ENCODE measurements at regions not wholly inside any gene's neighbourhood (a gene's known extent, or its start where the extent isn't known, plus 50 kb on each side); places are given as distances from the start of the nearest gene placed in this dataset.

DNA sequence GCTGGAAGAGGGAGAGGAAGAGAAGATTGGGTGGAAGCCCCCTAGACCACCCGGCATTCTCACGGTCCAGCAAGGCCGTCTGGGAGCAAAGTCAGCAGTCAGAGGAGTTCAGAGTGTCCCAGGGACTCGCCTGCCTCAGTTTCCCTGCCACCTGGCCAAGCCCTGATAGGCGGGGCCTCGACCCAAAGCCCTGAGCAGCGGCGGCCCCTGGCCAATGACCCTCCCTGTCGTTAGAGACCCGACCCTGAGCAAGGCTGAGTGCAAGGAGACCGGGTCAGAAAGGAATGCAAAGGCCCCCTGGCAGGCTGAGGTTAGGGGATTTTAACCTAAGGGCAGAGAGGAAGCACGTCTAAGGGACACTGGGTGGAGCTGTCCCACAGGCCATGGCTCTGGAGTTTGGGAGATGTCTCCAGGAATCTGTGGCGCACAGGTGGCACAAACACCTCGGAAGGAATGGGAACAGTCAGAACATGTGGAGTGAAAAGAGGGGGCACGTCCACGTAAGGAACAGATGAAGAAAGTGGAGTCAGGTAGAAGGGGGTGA lies 196.8 kb upstream of the PDE1C start:
- DNase-seq (ENCODE audit: low read depth in 3 of 3, low spot score in 1 of 3) = no peak

DNA sequence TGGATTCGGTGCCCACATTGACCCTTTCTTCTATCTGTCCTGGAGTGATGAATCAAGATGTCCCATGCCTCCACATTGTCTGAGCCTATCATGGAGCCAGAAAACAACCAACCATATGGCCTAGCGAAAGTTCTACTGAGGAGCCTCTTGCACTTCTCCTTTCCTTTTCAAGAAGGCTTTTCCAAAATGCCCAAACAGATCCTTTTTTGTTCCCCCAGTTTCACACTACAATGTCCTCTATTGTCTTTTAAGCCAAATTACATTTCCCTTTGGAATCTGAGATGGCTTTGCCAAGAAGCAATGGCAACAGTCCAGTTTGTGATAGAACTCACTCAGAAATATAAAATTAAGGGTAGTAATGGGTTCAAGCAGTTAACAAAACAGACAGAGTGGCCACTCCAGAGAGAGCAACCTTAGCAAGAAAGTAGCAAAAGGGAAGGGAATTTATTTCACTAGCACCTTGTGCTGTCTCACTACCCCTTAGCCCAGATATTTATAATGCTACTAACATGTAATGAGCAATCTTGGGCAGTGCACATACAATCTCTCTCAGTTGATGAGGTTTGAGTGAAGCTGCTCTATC lies 194.6 kb upstream of the PDE1C start:
- no peak for DNase-seq (ENCODE audit: low read depth in 3 of 3, low spot score in 1 of 3)

- DNase-seq (ENCODE audit: low read depth in 3 of 3, low spot score in 1 of 3) = no peak
Measured at GRCh38 chr7:32263611-32264010, 193.4 kb upstream of the PDE1C start.

DNA sequence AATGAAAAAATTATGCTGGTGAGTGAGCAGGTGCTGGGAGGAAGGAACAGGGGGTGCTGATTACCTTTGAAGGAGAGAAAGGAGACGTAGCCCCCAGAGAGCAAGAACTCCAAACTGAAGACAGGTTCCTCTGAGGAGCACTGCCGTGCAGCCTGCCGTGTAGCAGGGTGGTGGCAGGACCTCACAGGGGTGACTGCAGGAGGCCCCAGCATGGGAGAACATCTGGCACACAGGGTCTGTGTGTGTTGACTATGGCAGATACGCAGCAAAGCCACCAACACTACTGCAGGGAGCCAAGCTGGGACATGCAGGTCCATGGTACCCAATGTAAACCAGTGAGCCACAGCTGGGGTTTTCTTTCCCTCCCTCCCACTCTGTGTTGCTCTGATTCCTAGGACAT lies 192.1 kb upstream of the PDE1C start:
- DNase-seq (ENCODE audit: low read depth in 3 of 3, low spot score in 1 of 3) = no peak

GRCh38 chr7:32259931-32260596 lies 189.9 kb upstream of the PDE1C start:
- DNase-seq (ENCODE audit: low read depth in 3 of 3, low spot score in 1 of 3) = no peak

GRCh38 chr7:32258265-32258664 lies 188.1 kb upstream of the PDE1C start:
- DNase-seq (ENCODE audit: low read depth in 3 of 3, low spot score in 1 of 3) = no peak

DNA sequence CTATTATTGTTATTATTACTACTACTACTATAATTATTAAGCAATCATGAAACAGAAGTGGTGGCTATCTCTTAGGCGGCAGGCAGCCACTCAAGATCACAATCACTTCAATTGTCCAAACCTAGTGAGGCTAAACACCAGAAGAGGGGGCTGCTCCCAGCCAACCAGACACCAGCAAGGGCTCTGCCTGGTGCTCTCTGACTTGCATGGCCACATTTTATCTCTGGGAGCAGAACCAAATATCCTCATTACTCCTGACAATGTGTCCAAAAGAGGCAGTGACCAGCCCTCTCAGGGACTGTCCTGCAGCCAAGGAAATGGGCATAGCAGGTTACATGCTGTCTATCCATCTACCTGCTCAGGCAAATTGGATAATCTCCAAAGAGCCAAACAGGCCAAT lies 187.4 kb upstream of the PDE1C start:
- DNase-seq (ENCODE audit: low read depth in 3 of 3, low spot score in 1 of 3) = no peak

DNA sequence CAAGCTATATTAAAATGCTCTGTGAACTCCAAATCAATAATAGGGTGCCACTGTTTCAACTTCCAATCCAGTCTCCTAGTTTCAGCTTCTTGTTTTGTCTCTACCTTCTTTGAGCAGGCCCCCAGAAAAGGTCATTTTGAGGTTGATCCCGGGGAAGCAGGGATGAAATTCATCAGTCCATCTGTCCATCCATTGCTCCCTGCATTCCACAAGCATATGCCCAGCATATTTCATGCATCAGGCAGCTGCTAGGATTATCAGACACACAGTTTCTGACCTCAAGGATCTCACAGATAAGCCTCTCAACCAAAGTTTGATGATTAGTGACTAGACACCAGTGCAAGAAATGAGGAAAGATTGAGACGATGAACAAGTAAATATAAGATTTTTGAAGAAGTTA lies 186.6 kb upstream of the PDE1C start:
- no peak for DNase-seq (ENCODE audit: low read depth in 3 of 3, low spot score in 1 of 3)

GRCh38 chr7:32256376-32256775 lies 186.2 kb upstream of the PDE1C start:
- DNase-seq (ENCODE audit: low read depth in 3 of 3, low spot score in 1 of 3) = no peak

DNA sequence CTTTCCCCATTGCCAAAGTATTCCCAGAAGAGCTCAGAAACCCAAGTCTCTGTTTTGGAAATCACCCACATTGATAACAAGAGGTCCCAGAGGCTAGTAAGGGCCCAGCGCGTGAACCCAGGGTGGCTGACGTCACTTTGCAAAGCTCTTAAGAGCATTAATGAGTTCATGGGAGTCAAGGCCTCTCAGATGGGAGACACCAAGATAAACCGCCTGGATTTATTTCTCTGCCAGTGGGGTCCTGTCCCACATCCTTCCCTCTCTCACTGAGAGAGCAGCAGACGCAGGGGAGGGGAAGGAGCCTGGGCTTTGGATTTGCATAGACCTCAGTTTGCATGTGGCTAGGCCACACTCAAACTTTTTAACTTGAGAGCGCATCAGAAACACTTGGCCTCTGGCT lies 184.8 kb upstream of the PDE1C start:
- DNase-seq (ENCODE audit: low read depth in 3 of 3, low spot score in 1 of 3) = no peak

DNA sequence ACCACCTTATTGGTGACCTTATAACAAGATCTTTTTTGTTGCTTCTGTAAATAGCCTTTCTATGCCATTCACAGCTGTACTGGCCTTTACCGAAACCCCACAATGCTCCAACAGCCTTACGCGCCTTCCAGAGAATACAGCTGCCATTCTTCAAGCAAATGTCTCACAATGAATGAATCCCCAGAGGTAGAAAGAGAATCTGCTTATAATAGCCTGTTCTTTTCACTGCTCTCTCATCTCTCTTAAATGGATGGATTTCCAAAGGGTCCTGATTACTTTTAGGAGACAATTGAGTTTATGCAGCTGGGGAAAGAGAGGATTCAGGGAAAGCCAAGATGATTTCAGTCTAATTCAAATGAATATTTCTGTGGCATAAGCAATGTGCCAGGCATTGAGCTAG lies 183.1 kb upstream of the PDE1C start:
- DNase-seq (ENCODE audit: low read depth in 3 of 3, low spot score in 1 of 3) = no peak

DNA sequence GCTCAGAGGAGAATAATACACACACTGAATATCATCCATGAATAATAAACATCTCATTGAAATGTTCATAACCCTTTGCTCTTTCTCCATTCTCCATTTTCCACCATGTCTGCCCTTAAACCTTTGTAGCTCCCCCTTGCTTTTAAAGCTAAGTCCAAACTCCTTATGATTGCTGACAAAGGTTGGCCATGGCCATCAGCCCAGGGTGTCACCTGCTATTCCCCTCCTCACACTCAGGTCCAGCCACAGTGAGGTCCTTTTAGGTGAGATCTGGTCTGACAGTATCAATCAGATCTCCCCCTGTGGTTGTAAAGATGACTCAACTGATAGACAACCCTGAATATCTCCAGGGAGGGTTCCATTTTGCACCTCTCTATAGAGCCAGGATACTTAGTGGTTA lies 181.5 kb upstream of the PDE1C start:
- DNase-seq (ENCODE audit: low read depth in 3 of 3, low spot score in 1 of 3) = no peak

DNA sequence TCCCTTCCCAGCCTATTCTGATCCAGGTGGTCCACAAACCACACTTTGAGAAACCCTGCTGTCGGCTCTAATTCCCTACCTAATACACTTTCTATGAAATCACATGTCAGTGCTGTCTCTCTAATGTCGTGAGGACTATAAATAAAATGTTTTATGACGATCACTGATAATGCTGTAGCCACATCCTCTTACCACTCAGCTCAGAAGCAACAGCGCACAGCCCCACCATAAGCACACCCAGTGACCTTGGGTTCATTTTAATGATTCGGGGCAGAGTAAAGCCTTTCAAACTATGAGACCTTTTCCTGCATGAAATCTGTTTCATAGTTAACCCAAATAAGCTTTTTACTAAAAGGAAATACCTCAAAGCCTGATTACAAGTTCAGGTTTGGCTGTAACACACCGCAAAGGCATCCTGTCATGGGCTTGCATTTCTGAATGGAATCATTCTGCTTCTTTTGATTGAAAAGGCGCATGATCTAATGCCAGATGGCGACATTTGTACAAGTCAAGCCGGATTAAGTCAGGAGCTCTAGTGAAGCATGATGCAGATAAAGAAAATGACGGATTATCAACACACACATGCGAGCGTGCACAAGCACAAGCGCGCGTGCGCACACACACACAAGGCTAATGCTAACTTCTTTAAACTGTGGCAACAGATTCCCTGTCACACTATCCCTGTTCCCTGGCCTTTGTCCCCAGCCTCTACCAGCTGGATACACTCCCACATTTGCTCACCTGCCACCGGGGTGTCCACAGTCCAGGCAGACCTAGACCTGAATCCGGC lies 180.5 kb upstream of the PDE1C start:
- DNase-seq (ENCODE audit: low read depth in 3 of 3, low spot score in 1 of 3) = no peak

DNA sequence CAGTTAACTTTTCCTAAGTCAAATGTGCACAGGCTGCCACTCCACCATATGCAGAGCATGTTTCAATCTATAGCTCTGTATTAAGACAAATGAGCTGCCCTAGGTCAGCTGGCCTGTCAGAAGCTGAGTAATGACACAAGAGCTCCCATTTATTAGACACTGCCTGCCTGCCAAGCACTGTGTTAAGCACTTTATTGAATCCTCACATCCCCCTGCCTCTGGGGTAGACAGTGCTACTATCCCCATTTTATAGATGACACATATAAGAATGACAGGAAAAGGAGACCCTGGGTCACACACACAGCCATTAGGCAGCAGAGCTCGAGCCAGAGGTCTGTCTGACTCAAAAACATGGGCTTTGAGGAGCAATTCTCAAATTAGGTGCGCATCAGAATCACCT lies 179.8 kb upstream of the PDE1C start:
- DNase-seq (ENCODE audit: low read depth in 3 of 3, low spot score in 1 of 3) = no peak

DNA sequence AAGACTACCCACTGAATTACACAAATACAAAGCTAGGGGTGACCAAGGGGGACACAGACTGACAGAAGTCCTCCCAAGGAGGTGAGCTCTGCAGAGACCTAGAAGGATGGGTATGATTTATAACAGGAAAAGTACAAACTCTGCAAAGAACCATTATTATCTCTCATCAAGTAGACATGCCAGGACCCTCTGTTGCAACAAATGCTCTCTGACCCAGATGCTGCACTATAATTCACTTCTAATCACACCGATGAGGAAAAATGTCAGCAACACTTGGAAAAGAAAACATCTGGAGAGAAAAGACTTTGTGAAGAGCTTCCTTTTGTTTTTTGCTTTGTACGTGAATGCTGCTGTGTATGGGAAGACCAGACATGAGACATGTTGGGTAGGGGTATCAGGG lies 178.3 kb upstream of the PDE1C start:
- DNase-seq (ENCODE audit: low read depth in 3 of 3, low spot score in 1 of 3) = no peak

DNA sequence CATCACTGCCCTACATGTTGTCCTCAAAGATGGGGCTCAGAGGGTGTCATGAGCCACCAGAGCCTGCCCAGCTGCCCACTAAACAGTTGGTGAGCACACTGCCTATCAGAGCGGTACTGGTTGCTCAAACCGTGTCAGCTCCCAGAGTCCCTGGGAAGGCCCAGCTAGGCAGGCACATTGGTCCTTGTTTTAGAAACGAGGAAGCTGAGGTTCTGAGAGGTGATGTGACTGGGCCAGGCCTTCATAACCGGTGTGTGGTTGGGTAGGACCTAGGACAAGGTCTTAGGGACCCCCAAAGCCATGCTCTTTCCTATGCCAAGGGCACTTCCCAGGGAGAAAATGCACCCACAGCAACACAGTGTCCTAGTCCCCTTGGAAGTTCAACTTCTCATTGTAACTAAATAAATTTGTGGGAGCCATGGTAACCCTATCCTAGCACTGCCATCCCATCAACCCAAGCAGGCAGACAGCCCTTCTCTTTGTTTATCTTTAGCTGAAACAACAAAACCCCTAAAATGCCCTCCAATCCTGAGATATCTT lies 174.7 kb upstream of the PDE1C start:
- DNase-seq (ENCODE audit: low read depth in 3 of 3, low spot score in 1 of 3) = no peak

DNA sequence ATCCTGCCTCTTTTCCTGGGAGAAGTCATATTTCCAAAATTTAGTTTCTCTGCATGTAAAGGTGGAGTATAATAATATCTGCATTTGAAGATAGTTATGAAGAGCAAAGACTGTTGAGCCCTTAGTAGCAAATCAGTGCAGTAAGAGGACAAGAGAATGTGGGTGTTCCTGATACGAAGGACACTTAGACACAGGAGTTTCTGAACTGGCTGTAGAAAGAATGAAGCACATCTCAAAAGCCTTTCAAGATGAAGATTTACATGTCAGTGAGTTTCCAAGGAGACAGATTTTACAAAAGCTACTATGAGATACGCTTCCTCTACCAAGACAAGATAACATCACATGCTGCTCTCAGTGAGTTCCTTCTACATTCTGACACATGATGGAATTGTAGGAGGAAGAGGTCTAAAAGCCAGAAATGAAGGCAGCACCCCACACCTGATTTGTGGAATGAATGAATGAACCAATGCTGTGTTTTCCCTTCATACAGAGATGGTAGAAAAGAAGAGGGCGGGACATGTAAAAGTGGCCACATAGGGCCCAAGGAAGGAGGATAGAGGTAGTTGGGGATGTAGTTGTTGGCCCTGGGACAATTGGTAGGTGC lies 173.6 kb upstream of the PDE1C start:
- DNase-seq (ENCODE audit: low read depth in 3 of 3, low spot score in 1 of 3) = no peak

DNA sequence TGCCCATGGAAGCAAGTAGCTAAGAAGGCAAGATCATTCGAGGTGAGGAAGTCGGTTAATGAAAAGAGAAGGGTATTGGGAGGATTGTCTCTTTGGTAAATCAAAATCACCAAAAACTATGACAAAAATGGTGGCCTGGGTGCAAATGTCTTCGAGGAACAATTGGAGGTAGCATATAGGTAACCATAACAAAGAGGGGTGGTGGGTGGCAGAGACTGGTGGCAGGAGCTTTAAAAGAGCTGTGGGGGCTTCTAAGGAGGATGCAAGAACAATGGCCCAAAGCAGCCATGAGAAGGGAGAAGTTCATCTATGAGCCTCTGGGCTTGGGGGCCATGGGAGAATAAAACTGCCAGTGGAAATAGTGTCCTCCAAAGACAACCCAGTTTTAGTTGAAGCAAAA lies 172.2 kb upstream of the PDE1C start:
- no peak for DNase-seq (ENCODE audit: low read depth in 3 of 3, low spot score in 1 of 3)

DNA sequence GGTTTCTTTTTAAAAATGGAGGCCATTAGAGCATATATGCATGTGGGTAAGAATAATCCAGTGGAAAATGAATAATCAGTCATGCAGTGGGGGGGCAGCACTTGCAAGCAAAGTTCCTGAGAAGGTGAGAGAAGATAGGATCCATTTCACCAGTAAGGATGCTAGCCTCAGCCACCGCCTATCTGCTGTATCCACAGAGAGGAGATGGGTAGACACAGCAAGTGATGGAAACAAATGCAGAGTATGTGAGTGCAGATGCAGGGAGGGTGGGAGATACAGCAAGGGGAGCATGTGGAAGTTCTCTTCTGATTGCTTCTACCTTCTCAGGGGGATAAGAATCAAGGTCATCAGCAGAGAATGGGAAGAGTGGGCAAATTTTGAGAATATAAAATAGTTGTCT lies 171.4 kb upstream of the PDE1C start:
- no peak for DNase-seq (ENCODE audit: low read depth in 3 of 3, low spot score in 1 of 3)

DNA sequence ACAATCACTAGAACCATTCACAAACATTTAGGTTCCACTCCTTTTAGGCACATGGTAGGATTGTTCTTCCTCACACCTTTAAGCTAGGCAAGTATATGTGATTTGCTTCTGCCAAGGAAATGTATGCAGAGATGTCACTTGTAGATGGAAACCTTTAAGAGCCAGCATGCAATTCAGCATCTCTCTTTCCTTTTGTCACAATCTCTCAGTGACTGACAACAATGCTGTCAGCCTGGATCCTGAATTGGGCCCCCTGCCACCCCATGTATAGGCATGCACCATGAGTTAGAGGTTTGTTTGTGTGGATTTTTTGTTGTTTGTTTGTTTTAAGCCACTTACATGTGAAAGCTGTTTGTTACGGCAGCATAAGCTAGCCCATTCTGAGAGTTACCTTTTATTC lies 169.6 kb upstream of the PDE1C start:
- DNase-seq (ENCODE audit: low read depth in 3 of 3, low spot score in 1 of 3) = no peak

DNA sequence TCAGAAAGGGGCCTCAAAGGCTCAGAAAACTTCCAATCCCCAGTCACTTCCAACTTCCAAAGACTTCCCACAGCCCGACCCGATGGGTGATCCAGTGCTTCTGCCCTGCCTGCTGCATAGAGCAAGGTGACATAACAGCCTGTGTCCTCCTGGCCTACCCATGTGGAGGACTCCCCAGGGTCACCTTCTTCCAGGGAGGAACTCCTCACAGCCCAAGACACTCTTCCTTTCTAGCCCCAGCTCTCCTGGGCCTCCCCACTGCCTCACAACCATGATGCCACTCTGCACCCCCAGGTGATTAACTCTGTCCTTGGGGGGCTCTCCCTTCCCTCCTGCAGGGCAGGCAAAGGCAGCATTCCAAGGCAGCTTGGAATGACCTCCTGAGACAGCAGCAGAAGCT lies 158.4 kb upstream of the PDE1C start:
- no peak for DNase-seq (ENCODE audit: low read depth in 3 of 3, low spot score in 1 of 3)

GRCh38 chr7:32227746-32228145 lies 157.5 kb upstream of the PDE1C start:
- no peak for DNase-seq (ENCODE audit: low read depth in 3 of 3, low spot score in 1 of 3)
